HFFc6 (cell line): ENCODE measurements at regions not wholly inside any gene's neighbourhood (a gene's known extent, or its start where the extent isn't known, plus 50 kb on each side); places are given as distances from the start of the nearest gene placed in this dataset.

ENCODE experiments used
- DNase-seq: peaks from one replicate; pipeline ENCODE4 v3.0.0-alpha.2; 2018
- H3K27ac Mint-ChIP-seq: 2 replicates; pipeline ENCODE4 v1.8.0; 2020; ENCODE audit warnings: mild to moderate bottlenecking, mixed read lengths
- H3K27me3 Mint-ChIP-seq: 2 replicates; pipeline ENCODE4 v1.8.0; 2021; ENCODE audit warnings: mild to moderate bottlenecking, moderate library complexity, mixed read lengths; ENCODE audit not compliant: insufficient read depth
- H3K36me3 Mint-ChIP-seq: 2 replicates; pipeline ENCODE4 v1.8.0; 2021; ENCODE audit warnings: low read depth, mixed read lengths
- H3K4me1 Mint-ChIP-seq: 2 replicates; pipeline ENCODE4 v1.8.0; 2020; ENCODE audit warnings: low read depth, mixed read lengths
- H3K4me3 Mint-ChIP-seq: 2 replicates; pipeline ENCODE4 v1.8.0; 2020; ENCODE audit warnings: mild to moderate bottlenecking, moderate library complexity, mixed read lengths
- H3K9me3 Mint-ChIP-seq: 2 replicates; pipeline ENCODE4 v1.8.0; 2020; ENCODE audit warnings: mild to moderate bottlenecking, mixed read lengths
- TF ChIP-seq, protein P1 (sequence below): fragments of 200-600 bp; sonication (generic); IDR thresholded peaks from 2 replicates; pipeline ENCODE4 v1.5.0; 2021; ENCODE audit warnings: antibody characterized with exemption, mild to moderate bottlenecking

DNA sequence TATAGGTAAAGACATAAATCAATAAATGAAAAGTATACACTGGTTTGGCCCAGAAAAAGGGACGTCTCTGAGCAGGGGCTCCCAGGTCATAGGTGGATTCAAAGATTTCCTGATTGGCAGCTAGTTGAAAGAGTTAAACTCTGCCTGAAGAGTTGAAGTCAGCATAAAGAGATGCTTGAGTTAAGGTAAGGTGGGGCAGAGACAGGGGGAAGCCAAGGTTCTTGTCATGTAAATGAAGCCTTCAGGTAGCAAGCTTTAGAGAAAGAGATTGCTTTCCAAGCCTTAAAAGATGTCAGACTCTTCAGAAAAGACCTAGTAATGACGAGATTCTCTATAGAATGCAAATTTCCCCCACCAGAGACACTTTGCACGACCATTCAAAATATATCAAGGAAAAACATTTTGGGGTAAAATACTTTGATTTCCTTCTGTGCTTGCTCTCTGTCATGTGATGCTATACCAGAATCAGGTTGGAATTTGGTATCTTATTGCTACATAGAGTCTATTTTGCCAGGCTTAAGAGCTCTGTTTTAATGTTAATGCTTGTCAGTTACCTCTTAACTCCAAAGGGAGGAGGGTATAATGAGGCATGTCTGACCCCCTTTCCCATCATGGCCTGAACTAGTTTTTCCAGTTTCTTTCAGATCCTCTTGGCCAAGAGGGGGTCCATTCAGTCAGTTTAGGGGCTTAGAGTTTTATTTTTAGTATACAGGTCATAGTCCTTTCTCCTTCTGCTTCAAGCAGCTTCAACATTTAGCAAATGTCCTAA lies 429.6 kb downstream of the ADRA2A start:
- Mint-ChIP-seq H3K36me3 (no peaks in the 10 kb centered on the region), H3K27me3 (no peaks in the 10 kb centered on the region), H3K27ac (no peak overlapping the region), H3K4me1 (no peaks in the 10 kb centered on the region), H3K9me3 (peaks cover 75% of the 10 kb centered on the region), H3K4me3 (no peak overlapping the region)
- DNase-seq = no peak
- TF ChIP-seq, protein P1, sequence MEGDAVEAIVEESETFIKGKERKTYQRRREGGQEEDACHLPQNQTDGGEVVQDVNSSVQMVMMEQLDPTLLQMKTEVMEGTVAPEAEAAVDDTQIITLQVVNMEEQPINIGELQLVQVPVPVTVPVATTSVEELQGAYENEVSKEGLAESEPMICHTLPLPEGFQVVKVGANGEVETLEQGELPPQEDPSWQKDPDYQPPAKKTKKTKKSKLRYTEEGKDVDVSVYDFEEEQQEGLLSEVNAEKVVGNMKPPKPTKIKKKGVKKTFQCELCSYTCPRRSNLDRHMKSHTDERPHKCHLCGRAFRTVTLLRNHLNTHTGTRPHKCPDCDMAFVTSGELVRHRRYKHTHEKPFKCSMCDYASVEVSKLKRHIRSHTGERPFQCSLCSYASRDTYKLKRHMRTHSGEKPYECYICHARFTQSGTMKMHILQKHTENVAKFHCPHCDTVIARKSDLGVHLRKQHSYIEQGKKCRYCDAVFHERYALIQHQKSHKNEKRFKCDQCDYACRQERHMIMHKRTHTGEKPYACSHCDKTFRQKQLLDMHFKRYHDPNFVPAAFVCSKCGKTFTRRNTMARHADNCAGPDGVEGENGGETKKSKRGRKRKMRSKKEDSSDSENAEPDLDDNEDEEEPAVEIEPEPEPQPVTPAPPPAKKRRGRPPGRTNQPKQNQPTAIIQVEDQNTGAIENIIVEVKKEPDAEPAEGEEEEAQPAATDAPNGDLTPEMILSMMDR = no peak

DNA sequence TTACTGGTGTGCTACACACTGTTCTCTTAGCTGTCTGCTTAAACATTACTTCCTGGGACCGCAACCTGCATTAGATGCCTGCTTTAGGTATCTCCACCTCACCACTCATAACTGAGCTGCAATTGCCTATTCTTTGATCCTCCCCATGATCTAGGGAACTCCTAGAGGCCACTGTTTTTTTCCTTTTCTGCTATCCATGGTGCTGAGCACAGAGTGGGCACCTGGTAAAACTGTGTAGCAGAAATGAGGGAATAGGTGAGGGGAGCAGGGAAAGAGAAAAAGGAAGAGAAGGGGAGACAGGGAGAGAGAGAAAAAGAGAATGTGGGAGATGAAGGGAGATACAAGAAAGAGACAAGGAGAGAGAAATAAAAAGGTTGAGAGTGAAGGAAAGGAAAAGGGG lies 434.9 kb downstream of the ADRA2A start:
- Mint-ChIP-seq H3K27ac (no peak overlapping the region), H3K27me3 (no peaks in the 10 kb centered on the region), H3K36me3 (no peaks in the 10 kb centered on the region), H3K9me3 (peaks cover 36% of the 10 kb centered on the region), H3K4me1 (no peaks in the 10 kb centered on the region), H3K4me3 (no peak overlapping the region)
- no peak for DNase-seq
- TF ChIP-seq, protein P1 = no peak

DNA sequence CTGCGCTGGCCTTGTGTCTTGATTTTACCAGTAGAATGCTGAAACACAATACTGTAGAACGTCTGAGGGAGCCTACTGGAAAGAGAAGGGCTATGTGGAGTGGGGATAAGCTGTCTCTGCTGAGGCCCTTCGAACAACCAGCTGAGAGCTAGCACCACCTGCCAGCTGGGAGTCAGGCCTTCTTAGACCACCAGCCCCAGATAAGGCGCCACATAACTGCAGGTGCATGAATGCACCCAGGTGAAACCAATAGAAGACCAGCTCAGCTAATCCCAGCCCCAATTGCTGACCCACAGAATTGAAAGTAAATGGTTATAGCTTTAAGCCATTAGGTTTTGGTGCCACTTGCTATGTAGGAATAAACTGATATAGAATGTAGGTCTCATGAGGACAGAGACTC lies 438.4 kb downstream of the ADRA2A start:
- DNase-seq = no peak
- peaks cover 32% of the 10 kb centered on the region for H3K9me3 Mint-ChIP-seq
- no peaks in the 10 kb centered on the region for H3K27me3 Mint-ChIP-seq
- H3K36me3 Mint-ChIP-seq = no peaks in the 10 kb centered on the region
- H3K27ac Mint-ChIP-seq = no peak overlapping the region
- no peak overlapping the region for H3K4me3 Mint-ChIP-seq
- no peaks in the 10 kb centered on the region for H3K4me1 Mint-ChIP-seq
- TF ChIP-seq, protein P1 = no peak

DNA sequence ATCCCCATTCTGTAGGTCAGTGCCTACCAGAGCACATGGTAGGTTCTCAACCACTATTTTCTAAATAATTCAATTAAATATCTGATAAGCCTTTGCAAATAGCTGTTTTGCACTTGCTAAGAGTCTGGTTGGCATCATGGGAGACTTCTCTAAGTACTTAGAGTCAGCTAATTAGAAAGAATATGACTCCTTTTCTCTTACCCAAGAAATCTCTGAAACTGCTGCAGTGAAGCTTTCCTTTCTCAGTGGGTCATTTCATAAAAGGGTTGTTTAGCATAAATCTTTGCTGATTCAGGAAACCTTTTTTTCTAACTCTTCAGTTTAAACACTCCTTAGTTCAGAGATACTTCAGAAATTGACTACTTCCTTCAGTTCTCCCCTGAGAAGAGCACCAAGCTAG lies 438.9 kb downstream of the ADRA2A start:
- TF ChIP-seq, protein P1 = no peak
- H3K4me3 Mint-ChIP-seq = no peak overlapping the region
- no peaks in the 10 kb centered on the region for H3K36me3 Mint-ChIP-seq
- peaks cover 35% of the 10 kb centered on the region for H3K9me3 Mint-ChIP-seq
- no peak for DNase-seq
- no peak overlapping the region for H3K27ac Mint-ChIP-seq
- no peaks in the 10 kb centered on the region for H3K4me1 Mint-ChIP-seq
- no peaks in the 10 kb centered on the region for H3K27me3 Mint-ChIP-seq

DNA sequence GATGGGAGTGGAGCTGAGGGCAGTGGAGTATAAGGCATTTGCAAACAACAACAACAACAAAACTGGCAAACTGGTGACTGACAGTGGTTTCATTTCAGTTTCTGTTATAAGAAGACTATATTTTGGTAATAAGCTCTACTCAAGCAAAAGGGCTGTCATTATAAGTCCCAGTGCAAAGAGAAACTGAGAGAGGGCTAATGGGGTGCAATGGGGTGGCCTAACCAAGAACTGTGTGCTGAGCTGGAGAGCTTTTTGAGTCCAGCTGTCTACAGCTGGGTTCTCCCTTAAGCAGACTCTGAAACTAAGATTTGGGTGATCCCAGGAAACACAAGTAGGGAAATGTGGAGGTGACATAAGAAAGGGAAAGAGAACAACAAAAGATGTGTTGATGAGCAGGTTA lies 439.3 kb downstream of the ADRA2A start:
- peaks cover 35% of the 10 kb centered on the region for H3K9me3 Mint-ChIP-seq
- DNase-seq = no peak
- H3K27me3 Mint-ChIP-seq = no peaks in the 10 kb centered on the region
- H3K4me1 Mint-ChIP-seq = no peaks in the 10 kb centered on the region
- H3K27ac Mint-ChIP-seq = no peak overlapping the region
- H3K36me3 Mint-ChIP-seq = no peaks in the 10 kb centered on the region
- TF ChIP-seq, protein P1 = no peak
- H3K4me3 Mint-ChIP-seq = no peak overlapping the region
